Frontal cortex (tissue), 3 donors: ENCODE measurements at regions not wholly inside any gene's neighbourhood (a gene's known extent, or its start where the extent isn't known, plus 50 kb on each side); places are given as distances from the start of the nearest gene placed in this dataset.

Experiments used
- DNase-seq, 2 donors: peaks; one replicate each; pipeline ENCODE4 v3.0.0; 2012; ENCODE audit warnings: low spot score in 2 of 2
- FAIRE-seq: peaks from 2 replicates; lab custom pipeline; 2012; peaks lifted over from hg19 to GRCh38; lab: Jason Lieb, UNC
- donor health status: control.
- donor health status: control.
- donor health status: control.

- FAIRE-seq (no peak), DNase-seq (no peak)
Observed at GRCh38 chr5:82816926-82817325, 260.3 kb downstream of the TMEM167A start.

- DNase-seq, result no peak
- no peak for FAIRE-seq
Observed at GRCh38 chr5:82815871-82816270, 261.3 kb downstream of the TMEM167A start.

- DNase-seq (no peak), FAIRE-seq (no peak)
Observed at GRCh38 chr5:82813861-82814260, 263.3 kb downstream of the TMEM167A start.

- FAIRE-seq, result no peak
Observed at GRCh38 chr5:82812575-82812974, 264.6 kb downstream of the TMEM167A start.

GRCh38 chr5:82811490-82811889 lies 265.7 kb downstream of the TMEM167A start:
- FAIRE-seq, result no peak
- no peak for DNase-seq

More at GRCh38 chr5:82812575-82812974, 264.6 kb downstream of the TMEM167A start:
- DNase-seq, result no peak

GRCh38 chr5:82809420-82810143 lies 267.6 kb downstream of the TMEM167A start:
- DNase-seq, result no peak
- no peak for FAIRE-seq

- FAIRE-seq (no peak), DNase-seq (no peak)
Observed at GRCh38 chr5:82808960-82809359, 268.2 kb downstream of the TMEM167A start.

- DNase-seq (no peak), FAIRE-seq (no peak)
Observed at GRCh38 chr5:82807021-82807420, 270.2 kb downstream of the TMEM167A start.

GRCh38 chr5:82806513-82806912 lies 270.7 kb downstream of the TMEM167A start:
- DNase-seq (no peak), FAIRE-seq (no peak)

GRCh38 chr5:82804155-82804690 lies 273.0 kb downstream of the TMEM167A start:
- DNase-seq (no peak), FAIRE-seq (no peak)

GRCh38 chr5:82802954-82803353 lies 274.2 kb downstream of the TMEM167A start:
- FAIRE-seq (no peak), DNase-seq (no peak)

- FAIRE-seq (no peak), DNase-seq (no peak)
Observed at GRCh38 chr5:82800826-82801225, 276.4 kb downstream of the TMEM167A start.

GRCh38 chr5:82799361-82800077 lies 277.7 kb downstream of the TMEM167A start:
- FAIRE-seq, result no peak

GRCh38 chr5:82798676-82799075 lies 278.5 kb downstream of the TMEM167A start:
- FAIRE-seq (no peak), DNase-seq (no peak)

More at GRCh38 chr5:82799361-82800077, 277.7 kb downstream of the TMEM167A start:
- no peak for DNase-seq

- DNase-seq (no peak), FAIRE-seq (no peak)
Observed at GRCh38 chr5:82796643-82797416, 280.4 kb downstream of the TMEM167A start.

GRCh38 chr5:82794876-82795275 lies 282.3 kb downstream of the TMEM167A start:
- DNase-seq (no peak), FAIRE-seq (no peak)

GRCh38 chr5:82793808-82794419 lies 283.3 kb downstream of the TMEM167A start:
- FAIRE-seq (no peak), DNase-seq (no peak)

- FAIRE-seq (no peak), DNase-seq (no peak)
Observed at GRCh38 chr5:82792096-82792495, 285.1 kb downstream of the TMEM167A start.

- DNase-seq (no peak), FAIRE-seq (no peak)
Observed at GRCh38 chr5:82789095-82789494, 288.1 kb downstream of the TMEM167A start.

- DNase-seq (no peak), FAIRE-seq (no peak)
Observed at GRCh38 chr5:82786748-82787147, 290.4 kb downstream of the TMEM167A start.
